Prostate gland (tissue), 2 donors: ENCODE measurements at regions not wholly inside any gene's neighbourhood (a gene's known extent, or its start where the extent isn't known, plus 50 kb on each side); places are given as distances from the start of the nearest gene placed in this dataset.

Experiments used
- DNase-seq: peaks from one replicate; pipeline ENCODE4 v3.0.0-alpha.2; 2019; ENCODE audit warnings: low spot score
- H3K27ac ChIP-seq, 2 donors: fragments of 200-600 bp; sonication (generic); 2 replicates each; pipeline ENCODE4 v1.5.1; 2017 to 2019
- H3K27me3 ChIP-seq: fragments of 200-600 bp; sonication (generic); replicated peaks from 2 replicates; pipeline ENCODE4 v1.5.1; 2019; ENCODE audit not compliant: insufficient read depth
- H3K36me3 ChIP-seq, 2 donors: fragments of 200-600 bp; sonication (generic); 1 replicate in 1 of 2; 2 replicates in 1 of 2; pipeline versions ENCODE4 v1.5.1 to v1.8.1; 2017 to 2019
- H3K4me1 ChIP-seq: fragments of 200-600 bp; sonication (generic); replicated peaks from 2 replicates; pipeline ENCODE4 v1.5.1; 2019
- H3K4me3 ChIP-seq, 2 donors: fragments of 200-600 bp; sonication (generic); 2 replicates each; pipeline ENCODE4 v1.5.1; 2017 to 2019
- H3K9me3 ChIP-seq: fragments of 200-600 bp; sonication (generic); 2 replicates; pipeline ENCODE4 v1.5.1; 2017
- POLR2A ChIP-seq: fragments of 450-650 bp; IDR thresholded peaks from one replicate; pipeline ENCODE4 v1.6.1; 2016; ENCODE audit warnings: antibody characterized with exemption, mild to moderate bottlenecking
- POLR2AphosphoS5 ChIP-seq: sonication (generic); formaldehyde crosslinking; IDR thresholded peaks from one replicate; pipeline ENCODE4 v1.6.1; 2017; ENCODE audit warnings: antibody characterized with exemption
- WGBS: methylation state at CpG from one replicate; pipeline ENCODE4 v1.1.5; 2018; 5-methylcytosine and 5-hydroxymethylcytosine counted together
- intact Hi-C: fragments of 100-400 bp; cut with DNase I; formaldehyde crosslinking; loops from one replicate; pipeline ENCODE4 v1.14.2; 2022
- TF ChIP-seq, protein P1 (sequence below), 4 experiments: fragments of 200-600 bp in 2 of 4; fragments of 450-650 bp in 2 of 4; sonication (generic) in 2 of 4; IDR thresholded peaks; 1 replicate in 3 of 4; 2 replicates in 1 of 4; pipeline ENCODE4 v1.5.1; 2016 to 2019; ENCODE audit warnings: antibody characterized with exemption in 4 of 4, mild to moderate bottlenecking in 2 of 4, moderate library complexity in 2 of 4

DNA sequence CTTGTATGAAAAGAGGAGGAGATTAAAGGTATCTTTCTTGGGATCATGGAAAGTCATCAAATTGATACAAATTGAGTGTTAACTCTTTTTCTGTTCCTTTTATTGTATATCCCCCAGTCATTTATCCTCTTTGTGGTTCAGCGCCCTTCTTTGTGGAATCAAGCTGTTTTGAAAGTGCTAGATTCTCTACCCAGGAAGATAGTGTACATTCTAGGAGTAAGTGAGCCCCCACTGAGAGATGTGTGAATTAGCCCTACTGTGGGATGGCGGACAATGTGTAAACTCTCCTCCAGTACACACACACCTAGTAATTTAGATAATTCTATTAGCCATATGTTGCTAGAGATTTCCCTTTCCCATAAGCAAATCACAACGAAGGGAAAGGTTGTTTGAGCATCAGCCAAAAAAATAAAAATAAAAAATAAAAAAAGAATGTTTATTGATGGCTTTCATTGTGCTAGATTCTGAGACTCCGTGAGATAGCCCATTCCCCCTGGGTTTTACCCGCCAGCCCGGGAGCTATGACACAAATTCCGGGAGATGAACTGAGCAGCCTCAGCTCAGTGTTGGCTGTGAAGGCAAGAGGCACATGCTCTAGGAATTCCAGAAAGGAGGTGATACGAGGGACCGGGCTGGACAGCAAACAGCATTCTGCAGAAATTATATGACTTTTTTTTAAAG is 378.4 kb upstream of the RUNX1 start:
- Histone ChIP-seq H3K4me1 (no peaks in the 10 kb centered on the region), H3K27ac (no peak overlapping the region), H3K4me3 (no peak overlapping the region), H3K36me3 (no peaks in the 10 kb centered on the region), H3K27me3 (no peaks in the 10 kb centered on the region), H3K9me3 (no peaks in the 10 kb centered on the region)
- intact Hi-C loops = no loop called here
- DNase-seq = no peak
- WGBS = 81% methylated on average over 9 of the region's 9 CpGs
- no peak for TF ChIP-seq POLR2AphosphoS5
- TF ChIP-seq, protein P1, sequence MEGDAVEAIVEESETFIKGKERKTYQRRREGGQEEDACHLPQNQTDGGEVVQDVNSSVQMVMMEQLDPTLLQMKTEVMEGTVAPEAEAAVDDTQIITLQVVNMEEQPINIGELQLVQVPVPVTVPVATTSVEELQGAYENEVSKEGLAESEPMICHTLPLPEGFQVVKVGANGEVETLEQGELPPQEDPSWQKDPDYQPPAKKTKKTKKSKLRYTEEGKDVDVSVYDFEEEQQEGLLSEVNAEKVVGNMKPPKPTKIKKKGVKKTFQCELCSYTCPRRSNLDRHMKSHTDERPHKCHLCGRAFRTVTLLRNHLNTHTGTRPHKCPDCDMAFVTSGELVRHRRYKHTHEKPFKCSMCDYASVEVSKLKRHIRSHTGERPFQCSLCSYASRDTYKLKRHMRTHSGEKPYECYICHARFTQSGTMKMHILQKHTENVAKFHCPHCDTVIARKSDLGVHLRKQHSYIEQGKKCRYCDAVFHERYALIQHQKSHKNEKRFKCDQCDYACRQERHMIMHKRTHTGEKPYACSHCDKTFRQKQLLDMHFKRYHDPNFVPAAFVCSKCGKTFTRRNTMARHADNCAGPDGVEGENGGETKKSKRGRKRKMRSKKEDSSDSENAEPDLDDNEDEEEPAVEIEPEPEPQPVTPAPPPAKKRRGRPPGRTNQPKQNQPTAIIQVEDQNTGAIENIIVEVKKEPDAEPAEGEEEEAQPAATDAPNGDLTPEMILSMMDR (IDR thresholded peaks at IDR 0.05) = no peak
- TF ChIP-seq POLR2A = no peak

DNA sequence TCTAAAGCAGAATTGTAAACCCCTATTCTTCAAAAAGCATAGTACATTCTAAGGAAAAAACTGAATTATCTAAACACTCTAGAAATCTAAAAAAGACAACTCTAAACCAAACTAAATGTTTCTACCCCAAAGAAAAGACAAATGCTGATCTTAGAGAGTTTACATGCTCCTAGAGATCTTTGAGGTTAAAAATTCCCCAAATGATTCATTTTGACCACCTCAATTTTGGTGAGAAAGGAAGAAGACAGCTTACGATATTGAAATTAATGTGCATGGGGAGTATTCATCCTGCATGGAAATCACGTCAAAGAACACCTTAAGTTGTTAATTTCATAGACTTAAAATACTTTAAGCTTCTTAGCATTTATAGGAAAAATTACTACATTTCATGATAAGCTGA is 377.8 kb upstream of the RUNX1 start:
- H3K27me3 ChIP-seq = no peaks in the 10 kb centered on the region
- intact Hi-C loops = no loop called here
- TF ChIP-seq, protein P1 (IDR thresholded peaks at IDR 0.05) = no peak
- TF ChIP-seq POLR2AphosphoS5 (no peak), POLR2A (no peak)
- no peak overlapping the region for H3K4me3 ChIP-seq
- no peaks in the 10 kb centered on the region for H3K9me3 ChIP-seq
- no peak for DNase-seq
- no peak overlapping the region for H3K27ac ChIP-seq
- H3K36me3 ChIP-seq = no peaks in the 10 kb centered on the region
- H3K4me1 ChIP-seq = no peaks in the 10 kb centered on the region
- WGBS = 83% methylated on average over 2 of the region's 2 CpGs

DNA sequence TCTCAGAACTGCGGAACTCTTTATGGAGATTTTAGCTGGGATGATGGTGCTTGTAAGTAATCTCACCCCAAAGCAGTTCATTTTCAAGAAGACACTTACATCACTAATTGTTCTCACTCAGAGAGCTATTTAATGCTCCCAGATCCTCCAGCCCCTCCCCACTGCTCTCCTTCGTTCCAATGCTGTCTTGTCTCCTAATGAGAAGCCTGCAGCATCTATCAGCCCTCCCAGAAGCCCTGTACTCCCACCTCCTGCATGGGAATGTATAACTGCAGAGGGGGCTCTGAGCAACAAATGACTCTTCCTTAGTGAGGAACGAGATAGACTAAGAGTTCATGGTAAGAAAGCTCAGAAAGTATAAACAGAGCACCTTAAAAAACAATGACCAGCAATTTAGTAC is 377.4 kb upstream of the RUNX1 start:
- no peaks in the 10 kb centered on the region for H3K9me3 ChIP-seq
- TF ChIP-seq POLR2AphosphoS5 (no peak), POLR2A (no peak)
- TF ChIP-seq, protein P1 (IDR thresholded peaks at IDR 0.05) = no peak
- WGBS = 58% methylated on average over 3 of the region's 3 CpGs
- DNase-seq = no peak
- no peak overlapping the region for H3K4me3 ChIP-seq
- no peak overlapping the region for H3K27ac ChIP-seq
- H3K27me3 ChIP-seq = no peaks in the 10 kb centered on the region
- intact Hi-C loops = no loop called here
- no peaks in the 10 kb centered on the region for H3K36me3 ChIP-seq
- no peaks in the 10 kb centered on the region for H3K4me1 ChIP-seq

DNA sequence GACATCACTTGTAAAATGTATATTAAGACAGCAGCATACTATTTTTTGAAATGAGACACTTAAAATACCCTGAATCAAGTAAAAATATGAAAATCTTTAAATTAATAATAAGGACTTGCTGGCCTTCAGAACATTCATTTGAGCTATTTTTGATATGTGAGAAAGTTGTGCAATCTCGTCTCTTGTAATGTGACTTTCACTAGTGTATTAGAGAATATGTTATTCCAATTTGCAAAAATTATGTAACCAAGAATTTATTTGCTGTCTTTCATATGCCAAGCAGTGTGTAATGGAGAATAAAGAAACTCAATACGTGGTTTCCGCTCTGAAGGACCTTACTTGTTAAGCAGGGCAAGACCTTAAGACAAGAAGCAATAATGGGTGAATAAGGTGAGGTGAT is 375.0 kb upstream of the RUNX1 start:
- Histone ChIP-seq H3K27me3 (no peaks in the 10 kb centered on the region), H3K4me1 (no peaks in the 10 kb centered on the region), H3K27ac (no peak overlapping the region), H3K4me3 (no peak overlapping the region), H3K36me3 (no peaks in the 10 kb centered on the region), H3K9me3 (no peaks in the 10 kb centered on the region)
- intact Hi-C loops = no loop called here
- no peak for DNase-seq
- 91% methylated on average over 3 of the region's 3 CpGs for WGBS
- TF ChIP-seq POLR2A (no peak), POLR2AphosphoS5 (no peak)
- TF ChIP-seq, protein P1 (IDR thresholded peaks at IDR 0.05) = no peak

DNA sequence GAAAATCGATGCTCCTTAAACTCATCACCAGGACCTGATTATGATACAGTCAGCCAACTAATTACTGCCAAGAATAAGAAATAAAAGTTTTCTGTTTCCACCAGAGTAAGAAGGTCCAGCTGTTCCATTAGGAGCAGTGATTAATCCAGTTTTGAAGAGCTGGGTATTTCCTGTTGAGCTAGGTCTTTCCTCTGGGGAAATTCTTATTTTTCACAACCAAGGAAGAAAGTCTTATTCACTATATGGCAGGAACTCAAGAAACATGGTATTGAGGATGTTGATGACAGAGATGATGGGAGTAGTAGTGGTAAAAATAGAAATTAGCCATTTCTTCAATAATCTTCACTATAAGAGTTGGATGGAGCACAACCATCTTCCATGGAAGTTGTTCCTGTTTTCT is 374.6 kb upstream of the RUNX1 start:
- intact Hi-C loops = no loop called here
- no peaks in the 10 kb centered on the region for H3K27me3 ChIP-seq
- no peak overlapping the region for H3K27ac ChIP-seq
- no peaks in the 10 kb centered on the region for H3K36me3 ChIP-seq
- TF ChIP-seq POLR2AphosphoS5 = no peak
- no peak for TF ChIP-seq POLR2A
- TF ChIP-seq, protein P1 (IDR thresholded peaks at IDR 0.05) = no peak
- no peaks in the 10 kb centered on the region for H3K9me3 ChIP-seq
- no peak overlapping the region for H3K4me3 ChIP-seq
- no peaks in the 10 kb centered on the region for H3K4me1 ChIP-seq
- WGBS = 94% methylated on average over 1 of the region's 1 CpG
- no peak for DNase-seq
